CD4-positive, CD25-positive, alpha-beta regulatory T cell (primary cell): ENCODE measurements at regions not wholly inside any gene's neighbourhood (a gene's known extent, or its start where the extent isn't known, plus 50 kb on each side); places are given as distances from the start of the nearest gene placed in this dataset.

Experiments
- ATAC-seq, 2 donors: fragments of 150-1000 bp; cut with Tn5 transposase; one replicate each; pipeline ENCODE4 v1.10.0; 2021; ENCODE audit warnings: low read depth in 2 of 2, moderate number of reproducible peaks in 2 of 2, moderate library complexity in 1 of 2
- DNase-seq, 3 donors: peaks; one replicate each; pipeline versions ENCODE4 v3.0.0 to v3.0.0-alpha.2; 2012 to 2022; ENCODE audit warnings: mixed read lengths in 1 of 3
- H3K27ac ChIP-seq: one replicate; pipeline ENCODE4 v1.7.0; 2013; ENCODE audit warnings: mild to moderate bottlenecking, low read length; ENCODE audit not compliant: insufficient read depth, poor library complexity, severe bottlenecking
- H3K27me3 ChIP-seq: one replicate; pipeline ENCODE4 v1.7.0; 2013; ENCODE audit warnings: low read length; ENCODE audit not compliant: control insufficient read depth, insufficient read depth
- H3K36me3 ChIP-seq: one replicate; pipeline ENCODE4 v1.7.0; 2013; ENCODE audit warnings: mild to moderate bottlenecking, low read length, moderate library complexity; ENCODE audit not compliant: control insufficient read depth, insufficient read depth
- H3K4me1 ChIP-seq: 2 replicates; pipeline ENCODE4 v1.7.0; 2013; ENCODE audit warnings: mild to moderate bottlenecking, low read length; ENCODE audit not compliant: insufficient read depth, control insufficient read depth, poor library complexity, severe bottlenecking
- H3K4me3 ChIP-seq: one replicate; pipeline ENCODE4 v1.7.0; 2013; ENCODE audit warnings: low read depth, mild to moderate bottlenecking, low read length, moderate library complexity
- H3K9me3 ChIP-seq, 2 experiments: 1 replicate in 1 of 2; 2 replicates in 1 of 2; pipeline ENCODE4 v1.7.0; 2013; ENCODE audit warnings: low read length in 2 of 2, mild to moderate bottlenecking in 1 of 2, moderate library complexity in 1 of 2; ENCODE audit not compliant: control insufficient read depth in 2 of 2
- H3K27ac Mint-ChIP-seq, 3 donors: one replicate each; pipeline ENCODE4 v1.8.0; 2020 to 2022; ENCODE audit warnings: mild to moderate bottlenecking in 3 of 3, mixed read lengths in 3 of 3, moderate library complexity in 2 of 3
- H3K27me3 Mint-ChIP-seq: one replicate; pipeline ENCODE4 v1.8.0; 2022; ENCODE audit warnings: mild to moderate bottlenecking, mixed read lengths
- H3K36me3 Mint-ChIP-seq: one replicate; pipeline ENCODE4 v1.8.0; 2020; ENCODE audit warnings: mixed read lengths
- H3K4me1 Mint-ChIP-seq, 4 donors: one replicate each; pipeline ENCODE4 v1.8.0; 2020 to 2022; ENCODE audit warnings: mixed read lengths in 4 of 4, mild to moderate bottlenecking in 1 of 4
- H3K4me3 Mint-ChIP-seq, 4 donors: one replicate each; pipeline ENCODE4 v1.8.0; 2020 to 2022; ENCODE audit warnings: mild to moderate bottlenecking in 4 of 4, mixed read lengths in 4 of 4, moderate library complexity in 3 of 4
- H3K9me3 Mint-ChIP-seq, 7 donors: one replicate each; pipeline ENCODE4 v1.8.0; 2020 to 2022; ENCODE audit warnings: mixed read lengths in 7 of 7, mild to moderate bottlenecking in 3 of 7, moderate library complexity in 2 of 7

GRCh38 chr13:39245688-39246087 is 207.4 kb downstream of the NHLRC3 start:
- Histone ChIP-seq H3K4me3 (no peak overlapping the region), H3K27ac (no peak overlapping the region), H3K9me3 (no peaks in the 10 kb centered on the region), H3K36me3 (no peaks in the 10 kb centered on the region), H3K27me3 (peaks cover 1% of the 10 kb centered on the region), H3K4me1 (no peaks in the 10 kb centered on the region)
- Mint-ChIP-seq H3K4me1 (no peaks in the 10 kb centered on the region), H3K27me3 (peaks cover 12% of the 10 kb centered on the region), H3K36me3 (no peaks in the 10 kb centered on the region), H3K27ac (no peak overlapping the region), H3K9me3 (peaks cover 0 to 1% (median 0%) of the 10 kb centered on the region in 7 donors), H3K4me3 (no peak overlapping the region)
- DNase-seq (no peak), ATAC-seq (no peak)

GRCh38 chr13:39249982-39250381 is 211.7 kb downstream of the NHLRC3 start:
- no peaks in the 10 kb centered on the region for H3K9me3 Mint-ChIP-seq
- Histone ChIP-seq H3K36me3 (no peaks in the 10 kb centered on the region), H3K4me1 (no peaks in the 10 kb centered on the region), H3K4me3 (no peak overlapping the region), H3K27ac (no peak overlapping the region), H3K9me3 (no peaks in the 10 kb centered on the region), H3K27me3 (no peaks in the 10 kb centered on the region)
- H3K27me3 Mint-ChIP-seq: peaks cover 3% of the 10 kb centered on the region
- H3K4me3 Mint-ChIP-seq: no peak overlapping the region
- DNase-seq (no peak), ATAC-seq (no peak)
- H3K27ac Mint-ChIP-seq: no peak overlapping the region
- no peaks in the 10 kb centered on the region for H3K4me1 Mint-ChIP-seq
- no peaks in the 10 kb centered on the region for H3K36me3 Mint-ChIP-seq

DNA sequence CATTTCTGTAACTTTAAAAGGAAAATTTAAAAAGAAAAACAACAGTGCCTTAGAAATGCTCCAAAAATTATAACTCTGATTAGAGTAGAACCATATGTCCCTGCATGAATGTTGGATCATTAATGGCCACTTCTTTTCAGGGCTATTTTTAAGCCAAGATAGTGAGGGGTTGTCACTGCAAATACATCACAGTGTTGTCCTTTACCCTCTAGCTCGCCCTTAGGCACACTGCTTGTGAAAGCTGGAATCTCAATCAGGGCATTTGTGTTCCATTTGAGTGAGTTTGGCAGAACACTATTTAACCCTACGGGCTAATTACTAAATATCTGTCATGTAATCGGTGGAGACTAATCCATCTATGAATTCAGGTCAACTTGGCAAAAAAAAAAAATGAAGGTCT is 212.2 kb downstream of the NHLRC3 start:
- Mint-ChIP-seq H3K9me3 (no peaks in the 10 kb centered on the region), H3K4me1 (no peaks in the 10 kb centered on the region), H3K4me3 (no peak overlapping the region), H3K36me3 (no peaks in the 10 kb centered on the region), H3K27me3 (no peaks in the 10 kb centered on the region), H3K27ac (no peak overlapping the region)
- Histone ChIP-seq H3K36me3 (no peaks in the 10 kb centered on the region), H3K9me3 (no peaks in the 10 kb centered on the region), H3K27me3 (no peaks in the 10 kb centered on the region), H3K4me3 (no peak overlapping the region), H3K27ac (no peak overlapping the region), H3K4me1 (no peaks in the 10 kb centered on the region)
- DNase-seq (no peak), ATAC-seq (no peak)

GRCh38 chr13:39251340-39251739 is 213.1 kb downstream of the NHLRC3 start:
- H3K27me3 Mint-ChIP-seq: no peaks in the 10 kb centered on the region
- no peak for ATAC-seq

DNA sequence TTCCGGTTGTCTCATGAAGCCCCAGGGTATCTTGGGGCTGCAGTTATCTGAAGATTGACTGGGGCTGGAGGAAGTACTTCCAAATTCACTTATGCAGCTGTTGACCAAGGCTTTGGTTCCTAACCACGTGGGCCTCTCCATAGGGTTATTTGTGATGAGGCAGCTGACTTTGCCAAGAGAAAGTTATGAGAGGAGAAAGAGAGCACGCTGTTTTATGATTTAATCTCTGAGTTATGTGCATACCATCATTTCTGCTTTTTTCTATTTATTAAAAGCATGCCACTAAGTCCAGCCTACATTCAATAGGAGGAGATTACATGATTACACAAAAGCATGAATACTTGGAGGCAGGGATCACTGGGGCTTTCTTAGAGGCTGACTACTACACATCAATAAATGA is 215.5 kb downstream of the NHLRC3 start:
- H3K27ac Mint-ChIP-seq: no peak overlapping the region
- H3K27me3 Mint-ChIP-seq: no peaks in the 10 kb centered on the region
- H3K4me3 Mint-ChIP-seq: no peak overlapping the region
- no peak for DNase-seq
- no peaks in the 10 kb centered on the region for H3K4me1 Mint-ChIP-seq
- no peak for ATAC-seq
- H3K4me3 ChIP-seq: no peak overlapping the region
- H3K9me3 ChIP-seq: no peaks in the 10 kb centered on the region
- no peaks in the 10 kb centered on the region for H3K36me3 ChIP-seq
- H3K9me3 Mint-ChIP-seq: no peaks in the 10 kb centered on the region
- no peaks in the 10 kb centered on the region for H3K36me3 Mint-ChIP-seq
- no peaks in the 10 kb centered on the region for H3K27me3 ChIP-seq
- no peaks in the 10 kb centered on the region for H3K4me1 ChIP-seq
- no peak overlapping the region for H3K27ac ChIP-seq

More at GRCh38 chr13:39251340-39251739, 213.1 kb downstream of the NHLRC3 start:
- no peaks in the 10 kb centered on the region for H3K4me1 Mint-ChIP-seq
- H3K9me3 Mint-ChIP-seq: no peaks in the 10 kb centered on the region
- Histone ChIP-seq H3K27ac (no peak overlapping the region), H3K4me3 (no peak overlapping the region), H3K27me3 (no peaks in the 10 kb centered on the region), H3K9me3 (no peaks in the 10 kb centered on the region), H3K36me3 (no peaks in the 10 kb centered on the region), H3K4me1 (no peaks in the 10 kb centered on the region)
- no peak overlapping the region for H3K27ac Mint-ChIP-seq
- no peak overlapping the region for H3K4me3 Mint-ChIP-seq
- H3K36me3 Mint-ChIP-seq: no peaks in the 10 kb centered on the region
- no peak for DNase-seq

GRCh38 chr13:39254601-39255000 is 216.3 kb downstream of the NHLRC3 start:
- Mint-ChIP-seq H3K9me3 (no peaks in the 10 kb centered on the region), H3K27me3 (no peaks in the 10 kb centered on the region), H3K36me3 (no peaks in the 10 kb centered on the region), H3K4me1 (no peaks in the 10 kb centered on the region), H3K4me3 (no peak overlapping the region), H3K27ac (no peak overlapping the region)
- no peak for DNase-seq
- Histone ChIP-seq H3K9me3 (no peaks in the 10 kb centered on the region), H3K4me3 (no peak overlapping the region), H3K4me1 (no peaks in the 10 kb centered on the region), H3K27ac (no peak overlapping the region), H3K27me3 (no peaks in the 10 kb centered on the region), H3K36me3 (no peaks in the 10 kb centered on the region)
- ATAC-seq: no peak

GRCh38 chr13:39257642-39258041 is 219.4 kb downstream of the NHLRC3 start:
- Mint-ChIP-seq H3K9me3 (no peaks in the 10 kb centered on the region), H3K27me3 (no peaks in the 10 kb centered on the region), H3K27ac (peak overlapping the region in 1 of 3 donors; percentile 57), H3K4me1 (peaks cover 0 to 3% (median 0%) of the 10 kb centered on the region in 4 donors), H3K4me3 (no peak overlapping the region), H3K36me3 (no peaks in the 10 kb centered on the region)
- no peak overlapping the region for H3K27ac ChIP-seq
- H3K36me3 ChIP-seq: no peaks in the 10 kb centered on the region
- no peaks in the 10 kb centered on the region for H3K9me3 ChIP-seq
- H3K4me3 ChIP-seq: no peak overlapping the region
- DNase-seq (no peak), ATAC-seq (no peak)
- H3K4me1 ChIP-seq: no peaks in the 10 kb centered on the region
- no peaks in the 10 kb centered on the region for H3K27me3 ChIP-seq

GRCh38 chr13:39259371-39260140 is 221.3 kb downstream of the NHLRC3 start:
- no peak overlapping the region for H3K27ac Mint-ChIP-seq
- Histone ChIP-seq H3K27ac (no peak overlapping the region), H3K9me3 (no peaks in the 10 kb centered on the region), H3K4me1 (no peaks in the 10 kb centered on the region), H3K27me3 (no peaks in the 10 kb centered on the region), H3K4me3 (no peak overlapping the region), H3K36me3 (no peaks in the 10 kb centered on the region)
- no peaks in the 10 kb centered on the region for H3K36me3 Mint-ChIP-seq
- H3K4me1 Mint-ChIP-seq: peaks cover 0 to 3% (median 0%) of the 10 kb centered on the region in 4 donors
- H3K4me3 Mint-ChIP-seq: no peak overlapping the region
- ATAC-seq (no peak), DNase-seq (peak in 1 of 3 donors; percentile 3)
- no peaks in the 10 kb centered on the region for H3K27me3 Mint-ChIP-seq
- H3K9me3 Mint-ChIP-seq: peaks cover 0 to under 1% (median 0%) of the 10 kb centered on the region in 7 donors
